ENCODE measurements at regions not wholly inside any gene's neighbourhood (a gene's known extent, or its start where the extent isn't known, plus 50 kb on each side); places are given as distances from the start of the nearest gene placed in this dataset.

- no peak overlapping the region for H3K4me3 ChIP-seq (ENCODE audit: insufficient read depth, low read length)
- no peak for DNase-seq (ENCODE audit: insufficient read length, low spot score, missing footprints)
- no peaks in the 10 kb centered on the region for H4K20me1 ChIP-seq (ENCODE audit: insufficient read depth, low read length)
- no peaks in the 10 kb centered on the region for H3K27me3 ChIP-seq (ENCODE audit: insufficient read depth, low read length)
- no peak for TF ChIP-seq CTCF (IDR thresholded peaks at IDR 0.05; ENCODE audit: extremely low read depth, low read depth, low read length)
- H3K9me3 ChIP-seq (ENCODE audit: low read depth, low read length) = no peaks in the 10 kb centered on the region
- H3K4me2 ChIP-seq (ENCODE audit: insufficient read depth, low read length) = no peak overlapping the region
- no peak overlapping the region for H3K27ac ChIP-seq (ENCODE audit: low read depth, low read length)
- peaks cover 30% of the 10 kb centered on the region for H3K4me1 ChIP-seq (ENCODE audit: insufficient read depth, low read length)
- no peak overlapping the region for H2AFZ ChIP-seq (ENCODE audit: low read length)
- no peaks in the 10 kb centered on the region for H3K36me3 ChIP-seq (ENCODE audit: insufficient read depth, low read length)
- no peaks in the 10 kb centered on the region for H3K79me2 ChIP-seq (ENCODE audit: insufficient read depth, low read length)
Measured at GRCh38 chr6:4366635-4367395, 231.4 kb upstream of the ECI2 start.

GRCh38 chr6:4365686-4366085 lies 230.3 kb upstream of the ECI2 start:
- Histone ChIP-seq H3K27me3 (ENCODE audit: insufficient read depth, low read length) (no peaks in the 10 kb centered on the region), H3K79me2 (ENCODE audit: insufficient read depth, low read length) (no peaks in the 10 kb centered on the region), H4K20me1 (ENCODE audit: insufficient read depth, low read length) (no peaks in the 10 kb centered on the region), H3K27ac (ENCODE audit: low read depth, low read length) (no peak overlapping the region), H3K36me3 (ENCODE audit: insufficient read depth, low read length) (no peaks in the 10 kb centered on the region), H3K4me1 (ENCODE audit: insufficient read depth, low read length) (peaks cover 19% of the 10 kb centered on the region), H3K4me2 (ENCODE audit: insufficient read depth, low read length) (no peak overlapping the region), H3K9me3 (ENCODE audit: low read depth, low read length) (no peaks in the 10 kb centered on the region), H2AFZ (ENCODE audit: low read length) (no peak overlapping the region), H3K4me3 (ENCODE audit: insufficient read depth, low read length) (no peak overlapping the region)
- no peak for DNase-seq (ENCODE audit: insufficient read length, low spot score, missing footprints)
- TF ChIP-seq CTCF (IDR thresholded peaks at IDR 0.05; ENCODE audit: extremely low read depth, low read depth, low read length) = no peak

GRCh38 chr6:4364711-4365110 lies 229.3 kb upstream of the ECI2 start:
- Histone ChIP-seq H3K4me3 (ENCODE audit: insufficient read depth, low read length) (no peak overlapping the region), H2AFZ (ENCODE audit: low read length) (no peak overlapping the region), H3K36me3 (ENCODE audit: insufficient read depth, low read length) (no peaks in the 10 kb centered on the region), H4K20me1 (ENCODE audit: insufficient read depth, low read length) (no peaks in the 10 kb centered on the region), H3K9me3 (ENCODE audit: low read depth, low read length) (no peaks in the 10 kb centered on the region), H3K27me3 (ENCODE audit: insufficient read depth, low read length) (no peaks in the 10 kb centered on the region), H3K79me2 (ENCODE audit: insufficient read depth, low read length) (no peaks in the 10 kb centered on the region), H3K27ac (ENCODE audit: low read depth, low read length) (no peak overlapping the region), H3K4me2 (ENCODE audit: insufficient read depth, low read length) (no peak overlapping the region), H3K4me1 (ENCODE audit: insufficient read depth, low read length) (peaks cover 11% of the 10 kb centered on the region)
- TF ChIP-seq CTCF (IDR thresholded peaks at IDR 0.05; ENCODE audit: extremely low read depth, low read depth, low read length) = no peak
- DNase-seq (ENCODE audit: insufficient read length, low spot score, missing footprints) = no peak

GRCh38 chr6:4364172-4364571 lies 228.8 kb upstream of the ECI2 start:
- no peaks in the 10 kb centered on the region for H3K9me3 ChIP-seq (ENCODE audit: low read depth, low read length)
- no peaks in the 10 kb centered on the region for H3K27me3 ChIP-seq (ENCODE audit: insufficient read depth, low read length)
- H4K20me1 ChIP-seq (ENCODE audit: insufficient read depth, low read length) = no peaks in the 10 kb centered on the region
- no peak for TF ChIP-seq CTCF (IDR thresholded peaks at IDR 0.05; ENCODE audit: extremely low read depth, low read depth, low read length)
- no peak overlapping the region for H3K4me3 ChIP-seq (ENCODE audit: insufficient read depth, low read length)
- H3K79me2 ChIP-seq (ENCODE audit: insufficient read depth, low read length) = no peaks in the 10 kb centered on the region
- H3K4me1 ChIP-seq (ENCODE audit: insufficient read depth, low read length) = peaks cover 10% of the 10 kb centered on the region
- H3K4me2 ChIP-seq (ENCODE audit: insufficient read depth, low read length) = no peak overlapping the region
- H3K27ac ChIP-seq (ENCODE audit: low read depth, low read length) = no peak overlapping the region
- no peaks in the 10 kb centered on the region for H3K36me3 ChIP-seq (ENCODE audit: insufficient read depth, low read length)
- DNase-seq (ENCODE audit: insufficient read length, low spot score, missing footprints) = no peak
- no peak overlapping the region for H2AFZ ChIP-seq (ENCODE audit: low read length)
